K562 (cell line): ENCODE measurements at regions not wholly inside any gene's neighbourhood (a gene's known extent, or its start where the extent isn't known, plus 50 kb on each side); places are given as distances from the start of the nearest gene placed in this dataset.
"Not testable (repeated sequence)": the region's sequence is repeated elsewhere in the genome, so short reads cannot be mapped to it uniquely, and the experiment has no call there.

Experiments used
- HIVEP1 ChIP-seq: fragments of 250-450 bp; sonication (Bioruptor Pico); IDR thresholded peaks from 2 replicates; pipeline ENCODE4 v1.4.0; 2020; ENCODE audit warnings: mild to moderate bottlenecking
- KLF13 ChIP-seq: fragments of 450-650 bp; IDR thresholded peaks from 2 replicates; pipeline ENCODE4 v1.6.1; 2016; ENCODE audit warnings: missing genetic modification characterization, low read depth, mild to moderate bottlenecking, missing compliant biosample characterization, moderate library complexity, borderline replicate concordance
- POLR2A ChIP-seq: fragments of 450-650 bp; conservative IDR thresholded peaks from 2 replicates; pipeline ENCODE4 v1.6.1; 2016
- PYGO2 ChIP-seq: fragments of 450-650 bp; IDR thresholded peaks from 2 replicates; pipeline ENCODE4 v1.6.1; 2016; ENCODE audit warnings: mild to moderate bottlenecking, missing genetic modification characterization, moderate library complexity, missing compliant biosample characterization
- YY1 ChIP-seq, 3 experiments: IDR thresholded peaks; 2 replicates each; pipeline ENCODE4 v1.6.1; 2011; ENCODE audit warnings: low read length in 2 of 3, mild to moderate bottlenecking in 2 of 3, moderate library complexity in 2 of 3, borderline replicate concordance in 1 of 3, control low read depth in 1 of 3, low read depth in 1 of 3; ENCODE audit not compliant: insufficient read depth in 3 of 3, insufficient replicate concordance in 2 of 3, control insufficient read depth in 1 of 3, insufficient read length in 1 of 3; ENCODE audit errors: extremely low read depth in 1 of 3
- TF ChIP-seq, protein P1 (sequence below), 3 experiments: IDR thresholded peaks in 2 of 3; conservative IDR thresholded peaks in 1 of 3; 2 replicates each; pipeline ENCODE4 v1.5.1; 2011 to 2012; ENCODE audit warnings: low read length in 3 of 3, mild to moderate bottlenecking in 3 of 3, control low read depth in 2 of 3, improper control_type of control experiment in 1 of 3, inconsistent platforms in 1 of 3, low read depth in 1 of 3, mixed read lengths in 1 of 3, moderate library complexity in 1 of 3; ENCODE audit not compliant: insufficient read depth in 2 of 3

DNA sequence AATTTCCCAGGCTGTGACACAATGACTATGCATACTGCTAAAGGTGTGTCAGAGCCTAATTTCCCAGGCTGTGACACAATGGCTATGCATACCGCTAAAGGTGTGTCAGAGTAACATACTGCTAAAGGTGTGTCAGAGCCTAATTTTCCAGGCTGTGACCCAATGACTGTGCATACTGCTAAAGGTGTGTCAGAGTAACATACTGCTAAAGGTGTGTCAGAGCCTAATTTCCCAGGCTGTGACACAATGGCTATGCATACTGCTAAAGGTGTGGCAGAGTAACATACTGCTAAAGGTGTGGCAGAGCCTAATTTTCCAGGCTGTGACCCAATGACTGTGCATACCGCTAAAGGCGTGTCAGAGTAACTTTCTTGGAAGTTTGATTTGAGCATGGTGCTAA lies 132.9 kb downstream of the BOD1 start:
- TF ChIP-seq HIVEP1; POLR2A; KLF13 (tag); PYGO2; YY1 (IDR thresholded peaks at IDR 0.05; ENCODE audit: borderline replicate concordance in 1 of 3, control insufficient read depth in 1 of 3, extremely low read depth in 1 of 3, insufficient read depth in 3 of 3, insufficient read length in 1 of 3, insufficient replicate concordance in 2 of 3, low read depth in 1 of 3, low read length in 2 of 3): not testable (repeated sequence)
- TF ChIP-seq, protein P1, sequence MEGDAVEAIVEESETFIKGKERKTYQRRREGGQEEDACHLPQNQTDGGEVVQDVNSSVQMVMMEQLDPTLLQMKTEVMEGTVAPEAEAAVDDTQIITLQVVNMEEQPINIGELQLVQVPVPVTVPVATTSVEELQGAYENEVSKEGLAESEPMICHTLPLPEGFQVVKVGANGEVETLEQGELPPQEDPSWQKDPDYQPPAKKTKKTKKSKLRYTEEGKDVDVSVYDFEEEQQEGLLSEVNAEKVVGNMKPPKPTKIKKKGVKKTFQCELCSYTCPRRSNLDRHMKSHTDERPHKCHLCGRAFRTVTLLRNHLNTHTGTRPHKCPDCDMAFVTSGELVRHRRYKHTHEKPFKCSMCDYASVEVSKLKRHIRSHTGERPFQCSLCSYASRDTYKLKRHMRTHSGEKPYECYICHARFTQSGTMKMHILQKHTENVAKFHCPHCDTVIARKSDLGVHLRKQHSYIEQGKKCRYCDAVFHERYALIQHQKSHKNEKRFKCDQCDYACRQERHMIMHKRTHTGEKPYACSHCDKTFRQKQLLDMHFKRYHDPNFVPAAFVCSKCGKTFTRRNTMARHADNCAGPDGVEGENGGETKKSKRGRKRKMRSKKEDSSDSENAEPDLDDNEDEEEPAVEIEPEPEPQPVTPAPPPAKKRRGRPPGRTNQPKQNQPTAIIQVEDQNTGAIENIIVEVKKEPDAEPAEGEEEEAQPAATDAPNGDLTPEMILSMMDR (IDR thresholded peaks at IDR 0.05 in 2 of 3, conservative IDR thresholded peaks at IDR 0.05 in 1 of 3; ENCODE audit: insufficient read depth in 2 of 3, low read depth in 1 of 3, low read length in 3 of 3), result not testable (repeated sequence)
